Stimulated activated CD4-positive, alpha-beta T cell treated with anti-CD3 and anti-CD28 coated beads, Interleukin-1b, Interleukin-23, amount 100 ng/mL, for 1 hour (primary cell): ENCODE measurements at regions not wholly inside any gene's neighbourhood (a gene's known extent, or its start where the extent isn't known, plus 50 kb on each side); places are given as distances from the start of the nearest gene placed in this dataset.

Experiments used
- DNase-seq, 2 donors: peaks; one replicate each; pipeline ENCODE4 v3.0.0-alpha.2; 2020; ENCODE audit warnings: low read depth in 2 of 2

- no peak for DNase-seq
These were observed 92.8 kb upstream of the CACNA1E start for GRCh38 chr1:181390410-181391077.

DNA sequence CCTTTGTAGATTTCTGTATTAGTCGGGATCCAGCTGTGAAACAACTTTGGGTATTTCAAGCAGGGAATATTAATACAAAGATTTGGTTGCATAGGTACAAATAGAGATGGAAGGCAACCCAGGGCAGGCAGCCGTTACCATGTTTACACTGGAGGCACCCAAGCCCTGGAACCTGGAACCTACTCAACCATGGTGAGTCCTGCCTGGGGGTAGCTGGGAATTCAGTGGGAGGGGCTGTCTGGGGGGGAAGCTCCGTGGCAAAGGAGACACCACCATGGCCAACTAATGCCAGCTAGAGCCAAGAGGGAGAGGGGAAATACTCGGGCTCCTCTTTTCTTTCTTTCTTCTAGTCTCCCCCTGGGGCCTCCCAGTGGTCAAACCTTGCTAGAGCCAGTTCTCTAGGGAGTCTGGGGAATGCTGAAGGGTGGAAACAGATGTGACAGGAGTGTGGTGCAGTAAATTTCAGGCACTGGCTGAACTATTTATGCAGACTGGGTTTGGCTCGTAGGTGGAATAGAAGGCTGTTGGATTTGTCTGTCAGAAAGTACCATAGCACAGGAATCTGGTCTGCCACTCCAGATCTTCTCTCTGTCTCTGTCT is 91.9 kb upstream of the CACNA1E start:
- DNase-seq, result no peak

- no peak for DNase-seq
These were observed 91.2 kb upstream of the CACNA1E start for GRCh38 chr1:181392133-181392532.

- no peak for DNase-seq
These were observed 90.6 kb upstream of the CACNA1E start for GRCh38 chr1:181392613-181393220.

- DNase-seq, result no peak
These were observed 88.6 kb upstream of the CACNA1E start for GRCh38 chr1:181394766-181395165.

DNA sequence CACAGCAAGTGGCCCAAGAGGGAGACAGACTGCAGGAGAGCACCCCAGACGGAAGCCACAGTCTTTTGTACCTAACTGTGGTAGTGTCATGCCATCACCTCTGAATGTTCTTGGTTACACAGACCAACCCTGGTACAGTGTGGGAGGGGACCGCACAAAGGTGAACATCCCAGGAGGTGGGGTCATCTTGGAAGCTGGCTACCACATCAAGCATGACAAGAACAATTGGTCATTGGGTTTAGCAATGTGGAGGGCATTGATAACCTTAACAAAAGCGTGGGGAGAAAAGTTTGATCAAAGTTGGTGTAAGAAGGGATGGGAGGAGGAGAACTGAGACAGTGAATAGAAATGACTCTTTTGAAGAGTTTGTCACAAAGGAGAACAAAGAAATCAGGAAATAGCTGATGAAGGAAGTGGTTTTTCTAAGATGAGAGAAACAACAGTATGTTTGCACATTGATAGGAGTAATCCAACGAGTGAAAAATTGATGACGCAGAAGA is 87.1 kb upstream of the CACNA1E start:
- DNase-seq, result no peak

- DNase-seq, result no peak
These were observed 86.5 kb upstream of the CACNA1E start for GRCh38 chr1:181396811-181397210.

DNA sequence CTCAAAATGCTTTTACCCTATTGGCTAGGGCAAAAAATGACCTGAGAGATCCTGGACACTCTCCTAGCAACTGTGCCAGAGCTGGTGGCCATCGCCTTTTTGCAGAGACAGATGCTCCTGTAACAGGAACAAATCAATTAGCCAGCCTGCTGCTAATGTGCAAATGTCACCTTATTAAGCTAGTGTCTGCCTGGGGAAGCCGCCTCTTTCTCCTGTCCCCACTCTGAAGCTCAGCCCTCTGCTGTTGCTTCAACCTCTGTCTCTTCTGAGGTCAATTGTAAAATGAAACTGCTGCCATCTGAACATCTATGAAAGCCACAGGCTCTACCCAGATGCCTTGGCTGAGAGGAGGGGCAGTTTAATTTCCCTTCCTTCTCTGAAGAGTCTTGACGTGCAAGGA is 85.5 kb upstream of the CACNA1E start:
- no peak for DNase-seq

DNA sequence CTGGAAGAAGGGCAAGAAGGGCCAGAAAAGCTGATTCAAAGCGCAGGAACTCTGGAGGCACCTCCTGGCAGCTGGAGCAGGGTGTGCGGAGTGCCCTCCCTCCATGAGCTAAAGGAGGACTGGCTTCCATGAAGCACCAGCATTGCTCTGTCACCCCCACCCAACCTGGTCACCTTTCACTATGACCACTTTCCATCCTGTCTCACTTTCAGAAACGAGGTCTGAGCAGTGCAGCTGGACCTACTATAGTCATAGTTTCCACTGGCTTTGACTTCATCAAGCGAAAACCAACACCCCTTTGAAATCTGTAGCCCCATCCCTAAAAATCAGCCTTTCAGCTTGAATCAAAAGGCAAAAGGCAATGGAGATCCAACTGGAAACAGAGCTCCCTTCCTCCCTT is 84.8 kb upstream of the CACNA1E start:
- no peak for DNase-seq

GRCh38 chr1:181405584-181405983 is 77.7 kb upstream of the CACNA1E start:
- no peak for DNase-seq

GRCh38 chr1:181406989-181407388 is 76.3 kb upstream of the CACNA1E start:
- DNase-seq, result no peak

DNA sequence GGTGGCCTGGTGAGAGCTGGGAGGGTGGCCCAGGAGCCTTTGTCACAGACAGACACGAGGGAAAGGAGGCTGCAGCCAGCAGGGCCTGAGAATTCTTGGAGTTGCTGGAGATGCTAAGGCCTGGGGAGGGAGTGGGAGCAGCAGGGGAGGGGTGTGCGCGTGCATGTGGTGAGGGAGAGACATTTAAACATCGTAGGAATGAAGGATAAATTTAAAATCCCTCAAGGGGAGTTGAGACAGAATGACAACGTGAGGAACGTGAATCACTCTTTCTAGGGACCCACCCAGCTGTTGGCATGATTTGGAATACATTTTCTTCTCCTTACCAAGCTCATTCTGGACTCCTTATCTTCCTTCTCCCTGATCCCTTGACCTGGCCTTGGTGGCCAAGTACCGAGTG is 73.3 kb upstream of the CACNA1E start:
- no peak for DNase-seq

DNA sequence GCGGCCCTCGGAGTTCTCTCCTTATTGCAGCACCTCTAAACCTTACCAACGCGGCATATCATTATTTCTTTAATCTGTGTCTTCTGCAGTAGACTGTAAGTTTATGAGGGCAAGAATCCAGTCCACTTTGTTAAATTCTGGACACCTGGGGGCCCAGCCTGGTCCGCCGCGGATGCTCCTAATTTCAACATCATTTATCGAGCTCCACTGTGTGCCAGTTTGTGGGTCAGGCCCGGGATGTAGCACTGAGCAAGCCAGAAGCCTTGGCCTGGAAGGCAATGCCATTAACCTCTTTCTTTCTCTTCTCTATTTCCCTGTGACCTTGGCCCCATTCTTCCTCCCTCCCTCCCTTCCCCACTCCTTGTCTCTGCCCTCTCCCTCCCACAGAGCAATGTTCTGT is 70.6 kb upstream of the CACNA1E start:
- DNase-seq, result no peak

DNA sequence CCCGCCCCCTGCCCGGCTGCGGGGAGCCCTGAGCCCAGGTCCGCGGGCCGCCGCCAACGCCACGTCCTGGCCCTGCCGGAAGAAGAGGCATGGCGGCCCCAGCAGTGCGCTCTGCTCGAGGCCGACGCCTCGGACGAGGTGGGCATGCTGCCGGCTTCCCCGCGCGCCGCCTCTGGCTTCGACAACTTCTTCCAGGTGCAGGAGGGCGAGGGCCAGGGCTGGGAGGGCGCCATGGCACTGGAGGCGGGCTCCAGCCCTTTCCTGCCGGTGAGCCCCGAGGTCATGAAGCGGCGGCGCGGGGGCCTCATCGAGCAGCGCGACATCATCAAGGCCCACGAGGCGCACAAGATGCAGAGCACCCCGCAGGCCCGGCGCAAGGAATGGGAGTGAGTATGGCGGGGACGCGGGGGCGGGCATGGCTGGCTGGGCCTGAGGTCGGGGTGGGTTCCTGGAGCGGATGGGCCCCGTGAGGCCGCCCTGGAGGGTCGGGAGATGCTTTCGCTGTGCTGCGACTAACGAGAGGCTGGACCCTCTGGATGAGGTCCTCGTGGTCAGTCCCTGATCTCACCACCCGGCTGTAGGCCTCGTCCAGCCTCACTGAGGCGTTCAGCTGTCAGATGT is 70.0 kb upstream of the CACNA1E start:
- no peak for DNase-seq

- no peak for DNase-seq
These were observed 69.5 kb upstream of the CACNA1E start for GRCh38 chr1:181413836-181414235.

DNA sequence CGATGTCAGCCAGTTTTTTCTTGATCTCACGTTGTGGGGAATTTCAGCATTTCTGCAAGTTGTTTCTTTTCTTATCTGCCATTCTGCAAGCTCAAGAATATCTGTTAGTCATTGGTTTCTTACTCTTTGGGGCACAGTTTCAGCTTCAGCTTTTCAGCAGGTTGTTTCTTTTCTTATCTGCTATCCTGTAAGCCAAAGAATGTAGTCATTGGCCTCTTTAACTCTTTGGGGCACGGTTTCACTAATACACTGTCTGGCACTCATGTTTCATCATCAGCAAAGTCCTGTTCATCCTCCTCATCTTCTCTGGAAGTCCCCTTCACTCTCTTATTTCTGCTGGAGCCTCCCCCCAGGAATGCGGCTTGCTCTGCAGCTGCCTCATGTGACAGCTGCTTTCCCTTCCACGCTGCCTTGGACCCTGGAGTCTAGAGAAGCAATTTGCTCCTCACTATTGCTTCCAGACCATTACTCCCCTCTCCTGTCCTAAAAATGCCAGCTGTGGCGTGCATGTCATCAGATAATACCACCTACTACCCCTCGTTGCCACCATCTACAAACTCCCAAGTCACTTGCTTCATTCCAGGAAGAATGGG is 67.0 kb upstream of the CACNA1E start:
- DNase-seq, result no peak

GRCh38 chr1:181417915-181418314 is 65.4 kb upstream of the CACNA1E start:
- no peak for DNase-seq

- DNase-seq, result no peak
These were observed 59.9 kb upstream of the CACNA1E start for GRCh38 chr1:181423301-181423918.

DNA sequence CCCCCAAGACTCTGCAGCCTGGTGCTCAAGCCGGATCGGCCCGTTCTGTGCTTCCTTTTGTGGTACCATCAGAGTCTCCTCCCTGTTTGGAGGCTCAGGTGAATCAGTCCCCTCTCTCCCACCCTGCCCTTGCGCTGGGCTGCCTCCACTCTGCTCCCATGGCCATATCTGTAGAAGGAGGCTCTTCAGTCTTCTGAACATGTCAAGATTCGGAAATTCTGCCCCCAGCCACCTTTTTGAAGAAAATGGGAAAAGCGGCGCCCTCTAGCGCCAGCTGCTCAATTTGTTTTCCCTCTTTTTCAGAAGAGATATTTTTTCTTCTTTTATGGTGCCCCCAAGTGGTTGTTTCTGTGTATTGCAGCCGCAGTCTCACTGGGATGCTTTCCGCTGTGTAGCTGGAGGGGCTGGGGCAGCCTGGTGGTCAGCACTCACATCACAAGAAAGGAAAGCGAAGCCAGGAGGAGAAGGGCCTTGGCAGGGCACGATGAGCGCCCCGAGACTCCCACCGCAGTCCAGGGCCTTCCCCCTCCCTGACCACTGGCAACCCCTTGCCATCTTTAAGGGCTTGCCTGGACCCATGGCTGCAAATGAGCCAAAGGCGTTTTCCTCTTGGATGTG is 58.4 kb upstream of the CACNA1E start:
- DNase-seq, result peak; percentile 52 to 72

- no peak for DNase-seq
These were observed 57.8 kb upstream of the CACNA1E start for GRCh38 chr1:181425566-181425965.

- no peak for DNase-seq
These were observed 53.9 kb upstream of the CACNA1E start for GRCh38 chr1:181429462-181429861.
